ENCODE measurements at regions not wholly inside any gene's neighbourhood (a gene's known extent, or its start where the extent isn't known, plus 50 kb on each side); places are given as distances from the start of the nearest gene placed in this dataset.
"Not testable (repeated sequence)": the region's sequence is repeated elsewhere in the genome, so short reads cannot be mapped to it uniquely, and the experiment has no call there.

- TF ChIP-seq CTCF (IDR thresholded peaks at IDR 0.05 in 4 of 5, conservative IDR thresholded peaks at IDR 0.05 in 1 of 5); POLR2A (IDR thresholded peaks at IDR 0.05): not testable (repeated sequence)
Measured at GRCh38 chr1:2959881-2960280, 61.4 kb upstream of the ACTRT2 start.

Data from gastrocnemius medialis (tissue), 4 donors.